ENCODE measurements at regions not wholly inside any gene's neighbourhood (a gene's known extent, or its start where the extent isn't known, plus 50 kb on each side); places are given as distances from the start of the nearest gene placed in this dataset.

- H3K27me3 Mint-ChIP-seq (ENCODE audit: low read depth) = no peaks in the 10 kb centered on the region
- H3K27ac Mint-ChIP-seq = no peak overlapping the region
- H3K4me1 Mint-ChIP-seq (ENCODE audit: low read depth) = no peaks in the 10 kb centered on the region
- no peak overlapping the region for H3K4me3 Mint-ChIP-seq (ENCODE audit: low read depth)
- no peaks in the 10 kb centered on the region for H3K36me3 Mint-ChIP-seq (ENCODE audit: low read depth)
- no peak for DNase-seq (ENCODE audit: low spot score)
- intact Hi-C loops (cut with micrococcal nuclease) = no loop called here
- H3K9me3 Mint-ChIP-seq = no peaks in the 10 kb centered on the region
These were observed 79.4 kb downstream of the SCG2 start for GRCh38 chr2:223522796-223523195.

DNA sequence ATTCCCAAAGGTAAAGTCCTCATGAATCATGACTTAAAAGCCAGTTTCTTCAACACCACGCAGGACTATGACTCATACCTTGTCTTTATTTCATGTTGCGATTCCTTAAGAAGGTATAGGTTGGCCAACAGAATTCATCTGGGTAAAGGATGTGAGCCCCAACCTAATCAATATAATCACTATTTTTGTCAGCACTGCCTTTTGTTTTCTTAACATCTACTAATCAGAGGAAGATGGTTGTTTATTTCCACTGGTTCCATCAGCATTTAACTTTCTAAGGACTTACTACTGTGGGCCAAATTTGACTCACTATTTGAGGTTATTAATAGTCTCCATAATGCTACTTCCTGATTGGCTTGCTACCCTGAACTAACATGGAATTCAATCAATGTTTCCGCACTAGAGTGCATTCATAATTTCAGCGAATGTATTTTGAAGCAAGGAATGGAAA, 78.6 kb downstream of the SCG2 start:
- no peaks in the 10 kb centered on the region for H3K36me3 Mint-ChIP-seq (ENCODE audit: low read depth)
- H3K27ac Mint-ChIP-seq = no peak overlapping the region
- intact Hi-C loops (cut with micrococcal nuclease) = no loop called here
- H3K9me3 Mint-ChIP-seq = no peaks in the 10 kb centered on the region
- no peak for DNase-seq (ENCODE audit: low spot score)
- H3K4me1 Mint-ChIP-seq (ENCODE audit: low read depth) = no peaks in the 10 kb centered on the region
- H3K4me3 Mint-ChIP-seq (ENCODE audit: low read depth) = no peak overlapping the region
- H3K27me3 Mint-ChIP-seq (ENCODE audit: low read depth) = no peaks in the 10 kb centered on the region

DNA sequence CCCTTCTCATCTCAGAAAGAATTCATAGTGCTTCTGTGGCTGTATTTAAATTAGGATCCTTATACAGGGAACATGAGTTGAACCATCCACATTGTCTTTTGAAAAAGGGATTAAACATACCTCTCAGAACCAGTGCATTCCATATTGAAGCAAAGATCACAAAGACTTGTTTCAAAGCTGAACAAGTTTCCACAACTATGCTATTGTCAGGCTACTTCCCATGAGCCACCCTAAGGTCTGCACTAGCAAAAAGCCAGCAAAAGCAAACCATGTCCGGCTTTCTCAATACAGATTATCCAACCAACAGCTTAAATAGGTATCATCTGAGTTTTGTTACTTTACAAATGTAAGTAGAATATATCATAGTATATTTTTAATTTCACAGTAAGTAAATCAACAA, 78.1 kb downstream of the SCG2 start:
- Mint-ChIP-seq H3K4me3 (ENCODE audit: low read depth) (no peak overlapping the region), H3K9me3 (no peaks in the 10 kb centered on the region), H3K27ac (no peak overlapping the region), H3K4me1 (ENCODE audit: low read depth) (no peaks in the 10 kb centered on the region), H3K27me3 (ENCODE audit: low read depth) (no peaks in the 10 kb centered on the region), H3K36me3 (ENCODE audit: low read depth) (no peaks in the 10 kb centered on the region)
- intact Hi-C loops (cut with micrococcal nuclease) = no loop called here
- no peak for DNase-seq (ENCODE audit: low spot score)

DNA sequence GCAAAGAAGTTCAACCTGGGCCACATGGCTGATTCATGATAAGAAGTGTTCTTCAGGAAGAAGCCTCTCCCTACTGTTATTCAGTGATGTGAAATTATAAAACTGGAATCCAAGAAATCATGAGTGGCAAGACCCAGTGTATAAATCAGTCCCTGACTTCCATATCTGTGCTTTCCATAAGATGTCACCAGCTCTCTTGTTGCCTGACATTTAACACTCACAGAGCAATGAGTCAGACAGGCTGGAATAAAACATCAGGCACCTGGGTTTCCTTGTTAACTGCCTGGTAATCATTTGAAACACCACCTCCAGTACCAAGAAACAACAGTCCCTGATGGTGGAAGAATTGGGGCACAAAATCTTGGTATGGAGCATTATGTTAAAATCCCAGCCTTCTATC, 76.1 kb downstream of the SCG2 start:
- DNase-seq (ENCODE audit: low spot score) = no peak
- Mint-ChIP-seq H3K4me3 (ENCODE audit: low read depth) (no peak overlapping the region), H3K9me3 (no peaks in the 10 kb centered on the region), H3K4me1 (ENCODE audit: low read depth) (no peaks in the 10 kb centered on the region), H3K27ac (no peak overlapping the region), H3K27me3 (ENCODE audit: low read depth) (no peaks in the 10 kb centered on the region), H3K36me3 (ENCODE audit: low read depth) (no peaks in the 10 kb centered on the region)
- intact Hi-C loops (cut with micrococcal nuclease) = no loop called here

DNA sequence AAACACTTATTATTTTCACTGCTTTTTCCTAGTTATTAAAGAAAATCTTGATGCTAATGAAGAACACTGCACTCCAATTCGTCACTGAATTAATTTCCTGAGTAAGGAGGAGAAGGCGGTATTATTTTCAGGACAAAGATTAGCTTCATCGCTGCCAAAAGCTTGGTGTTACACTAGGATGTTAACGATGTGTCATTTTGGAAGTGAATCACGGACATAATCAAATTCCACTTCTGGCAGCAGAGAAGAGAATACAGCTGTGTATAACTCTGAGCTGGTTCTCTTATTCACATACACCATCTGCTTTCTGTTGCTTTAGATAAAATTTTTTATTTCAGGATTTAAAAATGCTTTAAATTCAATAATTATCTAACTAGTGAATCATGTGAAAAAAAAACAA, 74.1 kb downstream of the SCG2 start:
- intact Hi-C loops (cut with micrococcal nuclease) = no loop called here
- no peaks in the 10 kb centered on the region for H3K9me3 Mint-ChIP-seq
- no peaks in the 10 kb centered on the region for H3K4me1 Mint-ChIP-seq (ENCODE audit: low read depth)
- no peaks in the 10 kb centered on the region for H3K27me3 Mint-ChIP-seq (ENCODE audit: low read depth)
- H3K36me3 Mint-ChIP-seq (ENCODE audit: low read depth) = no peaks in the 10 kb centered on the region
- no peak for DNase-seq (ENCODE audit: low spot score)
- no peak overlapping the region for H3K4me3 Mint-ChIP-seq (ENCODE audit: low read depth)
- H3K27ac Mint-ChIP-seq = no peak overlapping the region

DNA sequence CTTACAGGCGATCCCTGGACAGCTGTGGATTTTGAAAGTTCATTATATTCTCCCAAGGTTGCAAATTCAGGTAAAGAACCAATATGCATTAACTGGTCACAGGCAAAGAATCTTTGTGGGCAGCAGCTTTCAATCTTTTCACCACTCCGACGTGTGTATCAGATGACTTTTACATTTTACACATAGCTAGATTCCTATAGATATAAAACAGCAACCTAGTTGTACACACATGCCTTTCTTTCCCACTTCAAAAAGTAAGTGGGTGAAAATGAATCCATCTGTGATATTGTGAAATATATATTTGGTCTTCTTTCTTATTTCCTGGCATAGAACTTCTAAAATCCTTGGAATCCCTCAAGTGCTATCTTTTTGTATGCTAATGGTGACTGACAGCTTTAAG, 72.5 kb downstream of the SCG2 start:
- intact Hi-C loops (cut with micrococcal nuclease) = no loop called here
- H3K9me3 Mint-ChIP-seq = no peaks in the 10 kb centered on the region
- no peak overlapping the region for H3K4me3 Mint-ChIP-seq (ENCODE audit: low read depth)
- H3K36me3 Mint-ChIP-seq (ENCODE audit: low read depth) = no peaks in the 10 kb centered on the region
- no peaks in the 10 kb centered on the region for H3K27me3 Mint-ChIP-seq (ENCODE audit: low read depth)
- H3K4me1 Mint-ChIP-seq (ENCODE audit: low read depth) = no peaks in the 10 kb centered on the region
- no peak for DNase-seq (ENCODE audit: low spot score)
- H3K27ac Mint-ChIP-seq = no peak overlapping the region

- intact Hi-C loops (cut with micrococcal nuclease) = no loop called here
- no peak overlapping the region for H3K27ac Mint-ChIP-seq
- H3K36me3 Mint-ChIP-seq (ENCODE audit: low read depth) = no peaks in the 10 kb centered on the region
- no peak for DNase-seq (ENCODE audit: low spot score)
- H3K4me3 Mint-ChIP-seq (ENCODE audit: low read depth) = no peak overlapping the region
- H3K9me3 Mint-ChIP-seq = no peaks in the 10 kb centered on the region
- H3K4me1 Mint-ChIP-seq (ENCODE audit: low read depth) = no peaks in the 10 kb centered on the region
- no peaks in the 10 kb centered on the region for H3K27me3 Mint-ChIP-seq (ENCODE audit: low read depth)
These were observed 71.3 kb downstream of the SCG2 start for GRCh38 chr2:223530811-223531210.

GRCh38 chr2:223532161-223532560, 70.0 kb downstream of the SCG2 start:
- no peaks in the 10 kb centered on the region for H3K4me1 Mint-ChIP-seq (ENCODE audit: low read depth)
- no peaks in the 10 kb centered on the region for H3K36me3 Mint-ChIP-seq (ENCODE audit: low read depth)
- no peak for DNase-seq (ENCODE audit: low spot score)
- H3K27ac Mint-ChIP-seq = no peak overlapping the region
- H3K27me3 Mint-ChIP-seq (ENCODE audit: low read depth) = no peaks in the 10 kb centered on the region
- no peak overlapping the region for H3K4me3 Mint-ChIP-seq (ENCODE audit: low read depth)
- intact Hi-C loops (cut with micrococcal nuclease) = no loop called here
- no peaks in the 10 kb centered on the region for H3K9me3 Mint-ChIP-seq

DNA sequence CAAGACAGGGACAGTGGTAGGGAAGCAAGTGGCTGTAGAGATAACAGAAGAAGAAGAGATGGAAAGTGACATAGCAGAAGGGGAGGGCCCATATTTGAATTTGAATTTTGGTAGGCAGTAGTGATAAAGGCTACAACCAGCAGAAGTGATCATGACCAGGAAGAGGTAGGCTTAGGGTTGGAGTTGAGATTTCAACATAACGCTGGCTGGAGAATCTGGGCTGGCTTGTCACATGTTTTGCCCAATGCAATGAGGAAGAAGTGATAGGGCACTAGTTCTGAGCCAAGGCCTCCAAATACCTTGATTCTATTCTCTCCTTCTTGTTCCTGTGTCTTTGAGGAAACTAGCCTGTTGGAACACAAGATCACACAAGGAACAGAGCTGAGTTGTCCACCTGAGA, 69.4 kb downstream of the SCG2 start:
- intact Hi-C loops (cut with micrococcal nuclease) = no loop called here
- DNase-seq (ENCODE audit: low spot score) = no peak
- Mint-ChIP-seq H3K4me1 (ENCODE audit: low read depth) (no peaks in the 10 kb centered on the region), H3K9me3 (no peaks in the 10 kb centered on the region), H3K27ac (no peak overlapping the region), H3K36me3 (ENCODE audit: low read depth) (no peaks in the 10 kb centered on the region), H3K4me3 (ENCODE audit: low read depth) (no peak overlapping the region), H3K27me3 (ENCODE audit: low read depth) (no peaks in the 10 kb centered on the region)

DNA sequence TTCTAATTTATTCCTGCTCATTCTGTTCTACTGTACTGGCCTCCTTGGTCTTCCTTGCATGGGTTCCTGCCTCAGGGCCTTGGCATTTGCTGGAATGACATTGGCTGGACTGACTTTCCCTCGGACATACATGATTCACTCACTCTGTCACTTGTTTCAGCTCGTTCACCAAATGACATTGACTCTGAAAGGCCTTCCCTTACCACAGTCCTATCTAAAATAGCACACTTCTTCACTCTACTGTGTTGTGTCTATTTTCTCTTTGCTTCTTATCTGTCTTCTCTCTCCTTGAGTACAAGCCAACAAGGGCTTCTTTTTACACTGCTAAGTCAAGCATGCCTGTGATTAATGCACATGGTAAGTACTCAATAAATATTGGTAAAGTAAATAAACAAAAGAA, 65.6 kb downstream of the SCG2 start:
- no peak for DNase-seq (ENCODE audit: low spot score)
- H3K27ac Mint-ChIP-seq = no peak overlapping the region
- H3K36me3 Mint-ChIP-seq (ENCODE audit: low read depth) = no peaks in the 10 kb centered on the region
- no peak overlapping the region for H3K4me3 Mint-ChIP-seq (ENCODE audit: low read depth)
- no peaks in the 10 kb centered on the region for H3K9me3 Mint-ChIP-seq
- no peaks in the 10 kb centered on the region for H3K4me1 Mint-ChIP-seq (ENCODE audit: low read depth)
- H3K27me3 Mint-ChIP-seq (ENCODE audit: low read depth) = no peaks in the 10 kb centered on the region
- intact Hi-C loops (cut with micrococcal nuclease) = no loop called here

DNA sequence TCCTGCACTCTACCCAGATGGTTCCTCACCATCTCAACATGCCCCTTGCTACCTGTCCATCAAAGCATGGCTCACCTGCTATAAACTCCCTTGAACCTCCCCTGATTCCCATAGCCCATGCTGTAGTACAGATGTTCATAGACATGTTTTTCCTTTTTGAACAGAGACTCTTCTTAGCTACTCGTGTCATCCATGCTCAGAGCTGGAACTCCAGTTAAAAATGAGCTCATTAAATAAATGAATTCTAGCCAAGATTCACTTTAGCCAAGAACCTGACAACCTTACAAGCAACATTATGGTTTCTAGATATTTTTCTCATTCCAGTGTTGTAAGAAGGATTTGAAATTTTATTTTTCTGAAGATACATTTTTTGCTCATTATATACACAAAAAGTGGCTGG, 65.0 kb downstream of the SCG2 start:
- no peaks in the 10 kb centered on the region for H3K4me1 Mint-ChIP-seq (ENCODE audit: low read depth)
- H3K36me3 Mint-ChIP-seq (ENCODE audit: low read depth) = no peaks in the 10 kb centered on the region
- no peak for DNase-seq (ENCODE audit: low spot score)
- H3K27ac Mint-ChIP-seq = no peak overlapping the region
- intact Hi-C loops (cut with micrococcal nuclease) = no loop called here
- H3K4me3 Mint-ChIP-seq (ENCODE audit: low read depth) = no peak overlapping the region
- no peaks in the 10 kb centered on the region for H3K27me3 Mint-ChIP-seq (ENCODE audit: low read depth)
- H3K9me3 Mint-ChIP-seq = no peaks in the 10 kb centered on the region

DNA sequence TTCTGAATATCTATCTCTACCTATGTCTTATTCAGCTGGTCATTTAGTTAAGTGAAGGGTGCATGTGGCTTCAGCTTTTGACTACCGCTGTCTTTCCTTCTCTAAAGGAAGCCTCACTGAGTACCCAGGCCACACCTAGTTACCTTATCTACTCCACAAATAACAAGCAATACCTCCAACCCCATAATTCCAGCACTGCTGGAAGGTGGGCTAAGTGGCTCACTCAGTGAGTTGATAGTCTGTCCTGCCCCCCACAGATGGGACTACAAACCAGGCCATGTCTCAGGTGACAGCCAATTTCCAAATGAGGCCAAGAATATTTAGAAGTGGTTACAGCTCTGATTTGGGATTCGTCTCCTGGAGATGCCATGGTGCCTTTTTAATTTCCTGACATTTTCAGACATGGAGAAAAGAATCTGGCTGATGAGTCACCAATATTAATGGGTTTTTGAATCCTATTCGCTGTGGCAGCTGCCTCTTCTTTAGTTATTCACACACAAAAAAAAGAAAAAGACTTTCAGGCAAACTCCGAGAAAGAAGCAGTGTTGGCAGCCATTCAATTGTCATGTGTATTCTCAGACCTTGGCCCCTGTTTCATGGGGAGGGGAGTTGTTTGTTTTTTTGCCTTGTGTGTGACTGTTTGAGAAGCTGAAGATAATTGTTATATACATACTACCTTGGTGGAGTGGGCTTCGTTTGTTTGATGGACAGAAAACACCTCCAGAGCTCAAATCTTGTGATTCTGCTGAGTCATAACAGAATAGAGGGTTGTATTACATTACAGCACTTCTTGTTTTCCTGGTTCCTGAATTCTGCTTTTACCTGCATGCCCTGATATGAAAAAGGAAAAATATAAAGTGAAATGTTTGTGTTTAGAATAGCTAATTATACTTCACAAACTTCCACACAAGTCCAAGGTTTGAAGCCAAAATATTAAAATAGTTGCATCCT, 64.2 kb downstream of the SCG2 start:
- Mint-ChIP-seq H3K27me3 (ENCODE audit: low read depth) (no peaks in the 10 kb centered on the region), H3K9me3 (no peaks in the 10 kb centered on the region), H3K4me1 (ENCODE audit: low read depth) (no peaks in the 10 kb centered on the region), H3K36me3 (ENCODE audit: low read depth) (no peaks in the 10 kb centered on the region), H3K27ac (no peak overlapping the region), H3K4me3 (ENCODE audit: low read depth) (no peak overlapping the region)
- intact Hi-C loops (cut with micrococcal nuclease) = no loop called here
- DNase-seq (ENCODE audit: low spot score) = no peak

DNA sequence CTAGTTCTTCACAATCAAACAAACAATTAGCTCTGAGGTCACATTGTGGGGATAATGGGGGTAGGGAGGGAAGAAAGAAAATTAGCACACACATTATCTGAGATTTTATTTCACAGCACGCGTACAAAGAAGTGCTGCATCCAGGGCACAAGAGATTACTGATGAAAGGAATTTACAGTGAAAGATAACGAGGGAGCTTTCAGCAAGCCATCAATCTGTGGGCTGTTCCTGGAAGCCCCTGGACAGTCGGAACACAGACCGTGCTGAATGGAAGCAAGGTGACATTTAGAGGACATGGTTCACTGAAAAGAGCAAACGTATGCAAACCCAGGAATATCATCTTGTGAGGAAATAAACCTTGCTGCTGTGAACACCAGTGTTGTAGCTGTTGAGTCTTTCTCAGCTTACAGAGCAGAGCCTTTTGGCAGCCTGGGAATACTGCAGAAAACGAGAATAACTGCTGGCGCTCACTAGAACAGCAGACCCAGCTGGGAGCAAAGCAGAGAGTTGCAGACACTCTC, 63.2 kb downstream of the SCG2 start:
- no peak for DNase-seq (ENCODE audit: low spot score)
- no peaks in the 10 kb centered on the region for H3K27me3 Mint-ChIP-seq (ENCODE audit: low read depth)
- intact Hi-C loops (cut with micrococcal nuclease) = no loop called here
- no peaks in the 10 kb centered on the region for H3K9me3 Mint-ChIP-seq
- no peaks in the 10 kb centered on the region for H3K36me3 Mint-ChIP-seq (ENCODE audit: low read depth)
- no peaks in the 10 kb centered on the region for H3K4me1 Mint-ChIP-seq (ENCODE audit: low read depth)
- no peak overlapping the region for H3K4me3 Mint-ChIP-seq (ENCODE audit: low read depth)
- no peak overlapping the region for H3K27ac Mint-ChIP-seq

All from activated T-helper 2 cell treated with anti-CD3 and anti-CD28 coated beads, Interferon-gamma antibody, Interleukin-2, Interleukin-4, amounts not matched to agents 10 μg/mL and 5 μg/mL and 100 μg/mL, durations not matched to agents 14 hours and 24 hours and 36 hours (primary cell).